LHCN-M2 (cell line): ENCODE measurements at regions not wholly inside any gene's neighbourhood (a gene's known extent, or its start where the extent isn't known, plus 50 kb on each side); places are given as distances from the start of the nearest gene placed in this dataset.
"Not testable (repeated sequence)": the region's sequence is repeated elsewhere in the genome, so short reads cannot be mapped to it uniquely, and the experiment has no call there.

Source experiments
- DNase-seq: peaks from one replicate; pipeline ENCODE4 v3.0.0-alpha.2; 2012; ENCODE audit warnings: low read depth

GRCh38 chr1:198933515-198934222 lies 294.8 kb downstream of the PTPRC start:
- DNase-seq = no peak

- DNase-seq = no peak
Measured at GRCh38 chr1:198934426-198934825, 295.6 kb downstream of the PTPRC start.

- peak; percentile 28 for DNase-seq
Measured at GRCh38 chr1:198934901-198935305, 296.1 kb downstream of the PTPRC start.

GRCh38 chr1:198935306-198935921 lies 296.6 kb downstream of the PTPRC start:
- DNase-seq = peak; percentile 98

- DNase-seq = peak; percentile 51
Measured at GRCh38 chr1:198936371-198937083, 297.7 kb downstream of the PTPRC start.

GRCh38 chr1:198937231-198938031 lies 298.6 kb downstream of the PTPRC start:
- DNase-seq = peak; percentile 97

GRCh38 chr1:198939286-198939685 lies 300.4 kb downstream of the PTPRC start:
- no peak for DNase-seq

- DNase-seq = no peak
Measured at GRCh38 chr1:198939956-198940355, 301.1 kb downstream of the PTPRC start.

GRCh38 chr1:198942466-198942865 lies 303.6 kb downstream of the PTPRC start:
- DNase-seq = no peak

- no peak for DNase-seq
Measured at GRCh38 chr1:198943484-198944187, 304.8 kb downstream of the PTPRC start.

- DNase-seq = no peak
Measured at GRCh38 chr1:198947456-198947855, 308.6 kb downstream of the PTPRC start.

GRCh38 chr1:198948895-198949659 lies 310.2 kb downstream of the PTPRC start:
- no peak for DNase-seq

GRCh38 chr1:198950036-198950435 lies 311.2 kb downstream of the PTPRC start:
- no peak for DNase-seq

GRCh38 chr1:198955085-198955484 lies 316.2 kb downstream of the PTPRC start:
- no peak for DNase-seq

GRCh38 chr1:198957044-198957443 lies 318.2 kb downstream of the PTPRC start:
- no peak for DNase-seq

GRCh38 chr1:198959032-198959431 lies 320.2 kb downstream of the PTPRC start:
- DNase-seq = no peak

- DNase-seq = no peak
Measured at GRCh38 chr1:198959676-198960075, 320.8 kb downstream of the PTPRC start.

- not testable (repeated sequence) for DNase-seq
Measured at GRCh38 chr1:198963796-198964195, 325.0 kb downstream of the PTPRC start.

- DNase-seq = no peak
Measured at GRCh38 chr1:198966519-198966918, 327.7 kb downstream of the PTPRC start.

GRCh38 chr1:198967566-198967965 lies 328.7 kb downstream of the PTPRC start:
- DNase-seq = no peak
